PC-3 (cell line): ENCODE measurements at regions not wholly inside any gene's neighbourhood (a gene's known extent, or its start where the extent isn't known, plus 50 kb on each side); places are given as distances from the start of the nearest gene placed in this dataset.

ENCODE experiments used
- ATAC-seq: fragments of 200-7000 bp; cut with Tn5 transposase; 2 replicates; pipeline ENCODE4 v1.9.1; 2020; ENCODE audit warnings: mild to moderate bottlenecking, moderate library complexity
- BruUV-seq: library from RNA; stranded (reverse); fragments of 400-500 nt; replicated peaks from 2 replicates; lab custom pipeline; 2021; lab: Mats Ljungman, UMichigan
- CTCF ChIA-PET: fragments of 300-600 bp; sonication (Branson Sonifier 250); formaldehyde crosslinking; loops from one replicate; lab custom pipeline; 2022; ENCODE audit warnings: antibody characterized with exemption; lab: Charles Lee
- POLR2A ChIA-PET: fragments of 300-600 bp; sonication (Branson Sonifier 250); formaldehyde crosslinking; loops from one replicate; lab custom pipeline; 2022; ENCODE audit warnings: antibody characterized with exemption; ENCODE audit not compliant: unreplicated experiment; lab: Charles Lee
- DNase-seq: peaks from one replicate; pipeline ENCODE4 v3.0.0-alpha.2; 2015
- H2AFZ ChIP-seq: fragments of 300-600 bp; sonication (generic); 2 replicates; pipeline ENCODE4 v1.6.0; 2016; ENCODE audit warnings: antibody characterized with exemption, low read length
- H3F3A ChIP-seq: fragments of 300-600 bp; sonication (generic); one replicate; pipeline ENCODE4 v1.6.0; 2017; ENCODE audit warnings: antibody characterized with exemption, low read length, control low read depth, mild to moderate bottlenecking; ENCODE audit not compliant: unreplicated experiment
- H3K27ac ChIP-seq: fragments of 300-600 bp; sonication (generic); 2 replicates; pipeline ENCODE4 v1.5.1; 2016; ENCODE audit warnings: mild to moderate bottlenecking, low read length
- H3K27me3 ChIP-seq: fragments of 300-600 bp; sonication (generic); 2 replicates; pipeline ENCODE4 v1.6.1; 2016; ENCODE audit warnings: low read length, mixed read lengths
- H3K36me3 ChIP-seq: fragments of 300-600 bp; sonication (generic); 2 replicates; pipeline ENCODE4 v1.6.1; 2016; ENCODE audit warnings: low read depth, mixed run types, low read length, mixed read lengths
- H3K4me1 ChIP-seq: fragments of 300-600 bp; sonication (generic); 2 replicates; pipeline ENCODE4 v1.5.1; 2016; ENCODE audit warnings: low read length; ENCODE audit not compliant: insufficient read depth
- H3K4me2 ChIP-seq: fragments of 300-600 bp; sonication (generic); 2 replicates; pipeline ENCODE4 v1.6.0; 2016; ENCODE audit warnings: low read length
- H3K4me3 ChIP-seq: fragments of 300-600 bp; sonication (generic); 2 replicates; pipeline ENCODE4 v1.5.1; 2016; ENCODE audit warnings: mild to moderate bottlenecking, low read length, mixed read lengths
- H3K79me2 ChIP-seq: fragments of 300-600 bp; sonication (generic); 2 replicates; pipeline ENCODE4 v1.6.1; 2017; ENCODE audit warnings: low read length, mixed read lengths
- H3K9ac ChIP-seq: fragments of 300-600 bp; sonication (generic); 2 replicates; pipeline ENCODE4 v1.6.0; 2016; ENCODE audit warnings: mild to moderate bottlenecking, low read length
- H3K9me2 ChIP-seq: fragments of 300-600 bp; sonication (generic); replicated peaks from 2 replicates; pipeline ENCODE4 v1.6.1; 2016; ENCODE audit warnings: mixed run types, low read length, mixed read lengths
- H3K9me3 ChIP-seq: fragments of 300-600 bp; sonication (generic); 2 replicates; pipeline ENCODE4 v1.6.1; 2016; ENCODE audit warnings: low read length, mixed read lengths
- H4K20me1 ChIP-seq: fragments of 300-600 bp; sonication (generic); 2 replicates; pipeline ENCODE4 v1.6.1; 2016; ENCODE audit warnings: low read length, mixed read lengths
- CTCF ChIP-seq: fragments of 300-600 bp; sonication (generic); conservative IDR thresholded peaks from 2 replicates; pipeline ENCODE4 v1.5.1; 2017; ENCODE audit warnings: antibody characterized with exemption, low read depth, mild to moderate bottlenecking, low read length
- EZH2 ChIP-seq: fragments of 300-600 bp; sonication (generic); IDR thresholded peaks from one replicate; pipeline ENCODE4 v1.6.1; 2017; ENCODE audit warnings: antibody characterized with exemption, mild to moderate bottlenecking, low read length; ENCODE audit not compliant: unreplicated experiment
- EZH2phosphoT487 ChIP-seq: fragments of 300-600 bp; sonication (generic); IDR thresholded peaks from 2 replicates; pipeline ENCODE4 v1.6.1; 2018; ENCODE audit warnings: mild to moderate bottlenecking, antibody characterized with exemption, low read length, borderline replicate concordance
- intact Hi-C: fragments of 100-400 bp; cut with micrococcal nuclease; formaldehyde crosslinking; loops from 2 replicates; pipeline ENCODE4 v1.9.0; 2023

DNA sequence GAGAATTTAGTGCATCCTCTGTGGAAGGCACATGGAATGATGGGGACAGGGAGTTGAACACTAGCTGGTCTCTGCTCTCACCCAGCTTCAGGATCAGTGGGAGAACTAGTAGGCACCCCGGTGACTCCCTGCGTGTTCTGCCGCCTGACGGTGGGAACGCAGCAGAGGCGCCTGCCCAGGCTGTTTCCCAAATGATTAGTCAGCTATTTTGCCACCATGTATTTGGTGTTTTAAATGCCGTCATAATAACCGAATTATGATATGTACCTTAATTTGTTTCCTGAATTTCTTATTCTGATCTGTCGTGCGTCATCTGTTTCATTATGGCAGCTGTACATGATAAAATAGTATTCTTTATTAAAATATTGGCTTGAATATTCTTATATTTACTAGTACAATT is 115.9 kb upstream of the GJB6 start:
- peaks cover 5% of the 10 kb centered on the region for H3F3A ChIP-seq
- H3K9ac ChIP-seq, result no peak overlapping the region
- no peaks in the 10 kb centered on the region for H4K20me1 ChIP-seq
- no peaks in the 10 kb centered on the region for H3K9me3 ChIP-seq
- H3K36me3 ChIP-seq, result no peaks in the 10 kb centered on the region
- DNase-seq (no peak), ATAC-seq (no peak)
- peaks cover 25% of the 10 kb centered on the region for H3K4me1 ChIP-seq
- no peak overlapping the region for H3K27ac ChIP-seq
- no TSS peak for BruUV-seq
- no peaks in the 10 kb centered on the region for H3K9me2 ChIP-seq
- TF ChIP-seq EZH2 (no peak), EZH2phosphoT487 (no peak), CTCF (no peak)
- POLR2A ChIA-PET, result no interaction called here
- intact Hi-C loops, result no loop called here
- no peak overlapping the region for H3K4me3 ChIP-seq
- H3K4me2 ChIP-seq, result no peak overlapping the region
- CTCF ChIA-PET, result no interaction called here
- H3K79me2 ChIP-seq, result no peaks in the 10 kb centered on the region
- H2AFZ ChIP-seq, result no peak overlapping the region
- no peaks in the 10 kb centered on the region for H3K27me3 ChIP-seq

DNA sequence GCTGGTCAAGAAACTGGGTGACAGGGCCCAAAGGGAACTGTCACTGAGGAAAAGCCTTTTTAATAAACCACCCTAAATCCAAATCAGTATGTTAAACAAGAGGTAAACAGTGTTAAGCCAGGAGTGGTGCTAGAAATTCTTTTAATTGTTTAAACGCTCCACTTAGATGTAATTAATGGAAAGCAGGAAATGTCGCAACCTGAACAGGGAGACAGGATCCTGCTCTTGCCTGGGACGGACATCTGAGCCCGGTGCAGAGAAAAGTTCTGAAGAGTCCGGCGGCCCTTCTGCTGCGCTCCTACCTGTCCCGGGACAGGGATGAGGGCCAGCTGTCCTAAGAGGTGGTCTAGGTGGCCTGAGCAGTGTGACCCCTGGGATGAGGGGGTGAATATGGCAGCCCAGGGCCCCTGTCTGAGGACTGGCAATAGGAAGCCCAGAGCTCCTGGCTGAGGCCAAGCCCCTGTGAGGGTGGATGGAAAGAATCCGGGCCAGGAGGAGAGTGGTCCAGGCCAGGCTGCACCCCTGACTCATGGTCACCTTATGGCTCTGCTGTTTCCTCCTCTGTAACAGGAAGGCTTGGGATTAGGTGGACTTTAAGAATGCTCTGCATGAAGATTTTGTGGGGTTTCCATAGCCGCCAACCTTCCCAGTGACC is 112.8 kb upstream of the GJB6 start:
- Histone ChIP-seq H3K9ac (no peak overlapping the region), H3F3A (no peaks in the 10 kb centered on the region), H3K27ac (no peak overlapping the region), H3K4me1 (peaks cover 8% of the 10 kb centered on the region), H4K20me1 (no peaks in the 10 kb centered on the region), H3K79me2 (no peaks in the 10 kb centered on the region), H3K4me3 (no peak overlapping the region), H3K4me2 (no peak overlapping the region), H3K27me3 (no peaks in the 10 kb centered on the region), H3K9me3 (no peaks in the 10 kb centered on the region), H3K36me3 (no peaks in the 10 kb centered on the region), H3K9me2 (no peaks in the 10 kb centered on the region), H2AFZ (no peak overlapping the region)
- no TSS peak for BruUV-seq
- intact Hi-C loops, result no loop called here
- ATAC-seq, result no peak
- ChIA-PET CTCF (no interaction called here), POLR2A (no interaction called here)
- DNase-seq, result no peak
- TF ChIP-seq EZH2, result no peak

DNA sequence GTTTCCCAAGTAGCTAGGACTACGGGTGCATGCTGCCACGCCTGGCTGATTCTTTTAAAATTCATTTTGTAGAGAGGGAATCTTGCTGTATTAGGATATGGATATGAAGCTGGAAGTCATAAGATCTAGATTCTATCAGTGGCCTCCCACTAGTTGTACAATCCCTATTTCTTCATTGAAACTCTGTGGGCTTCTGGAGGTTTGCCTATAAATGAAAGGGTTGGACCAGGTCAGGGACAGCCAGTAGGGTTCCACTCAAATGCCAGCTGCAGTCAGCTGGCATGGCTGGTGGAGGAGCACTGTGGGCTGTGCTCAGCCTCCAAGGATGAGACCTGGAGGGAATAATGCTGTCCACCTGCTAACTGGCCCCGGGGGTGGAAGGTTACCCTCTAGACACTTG is 110.2 kb upstream of the GJB6 start:
- Histone ChIP-seq H3K9me3 (no peaks in the 10 kb centered on the region), H3K4me1 (peaks cover 26% of the 10 kb centered on the region), H3K36me3 (no peaks in the 10 kb centered on the region), H3K9ac (no peak overlapping the region), H3K79me2 (no peaks in the 10 kb centered on the region), H3K9me2 (no peaks in the 10 kb centered on the region), H4K20me1 (no peaks in the 10 kb centered on the region), H3K4me2 (no peak overlapping the region), H3K27me3 (no peaks in the 10 kb centered on the region), H3K27ac (no peak overlapping the region), H2AFZ (no peak overlapping the region), H3F3A (no peaks in the 10 kb centered on the region), H3K4me3 (no peak overlapping the region)
- ChIA-PET CTCF (no interaction called here), POLR2A (no interaction called here)
- BruUV-seq, result no TSS peak
- ATAC-seq (no peak), DNase-seq (no peak)
- TF ChIP-seq EZH2phosphoT487, result no peak
- no peak for TF ChIP-seq EZH2
- TF ChIP-seq CTCF, result no peak
- intact Hi-C loops, result no loop called here
